Trophoblast cell (in vitro differentiated cells and primary cell): ENCODE measurements at regions not wholly inside any gene's neighbourhood (a gene's known extent, or its start where the extent isn't known, plus 50 kb on each side); places are given as distances from the start of the nearest gene placed in this dataset.
"Not testable (repeated sequence)": the region's sequence is repeated elsewhere in the genome, so short reads cannot be mapped to it uniquely, and the experiment has no call there.

Source experiments
- DNase-seq, 2 donors: peaks; one replicate each; pipeline ENCODE4 v3.0.0-alpha.2; 2016
- H2AFZ ChIP-seq: 2 replicates; pipeline ENCODE4 v1.6.1; 2013; ENCODE audit warnings: low read length, moderate library complexity, mild to moderate bottlenecking; ENCODE audit not compliant: insufficient read depth, poor library complexity
- H2AK5ac ChIP-seq: 2 replicates; pipeline ENCODE4 v1.6.1; 2013; ENCODE audit warnings: mild to moderate bottlenecking, low read length
- H2BK120ac ChIP-seq: 2 replicates; pipeline ENCODE4 v1.6.1; 2013; ENCODE audit warnings: low read length, mild to moderate bottlenecking, moderate library complexity; ENCODE audit not compliant: insufficient read depth, poor library complexity
- H2BK12ac ChIP-seq: 2 replicates; pipeline ENCODE4 v1.6.1; 2013; ENCODE audit warnings: mild to moderate bottlenecking, low read length, moderate library complexity
- H2BK5ac ChIP-seq: 2 replicates; pipeline ENCODE4 v1.6.1; 2013; ENCODE audit warnings: low read length, low read depth, moderate library complexity, mild to moderate bottlenecking; ENCODE audit not compliant: poor library complexity
- H3K14ac ChIP-seq: 2 replicates; pipeline ENCODE4 v1.6.1; 2013; ENCODE audit warnings: mild to moderate bottlenecking, low read length
- H3K18ac ChIP-seq: 2 replicates; pipeline ENCODE4 v1.6.1; 2013; ENCODE audit warnings: mild to moderate bottlenecking, low read length
- H3K23ac ChIP-seq: 2 replicates; pipeline ENCODE4 v1.6.1; 2013; ENCODE audit warnings: low read length
- H3K27ac ChIP-seq: 2 replicates; pipeline ENCODE4 v1.5.1; 2013; ENCODE audit warnings: low read depth, mild to moderate bottlenecking, inconsistent platforms, low read length, moderate library complexity
- H3K27me3 ChIP-seq: 2 replicates; pipeline ENCODE4 v1.6.1; 2013; ENCODE audit warnings: inconsistent platforms, mild to moderate bottlenecking, low read length, moderate library complexity; ENCODE audit not compliant: insufficient read depth
- H3K36me3 ChIP-seq, 2 experiments: 1 replicate in 1 of 2; 2 replicates in 1 of 2; pipeline ENCODE4 v1.6.1; 2013; ENCODE audit warnings: low read length in 2 of 2, mild to moderate bottlenecking in 2 of 2, moderate library complexity in 1 of 2; ENCODE audit not compliant: insufficient read depth in 2 of 2, control insufficient read depth in 1 of 2
- H3K4ac ChIP-seq: 2 replicates; pipeline ENCODE4 v1.6.1; 2013; ENCODE audit warnings: low read depth, mild to moderate bottlenecking, low read length, moderate library complexity
- H3K4me1 ChIP-seq, 2 experiments: 1 replicate in 1 of 2; 2 replicates in 1 of 2; pipeline ENCODE4 v1.6.1; 2013; ENCODE audit warnings: low read length in 2 of 2, mild to moderate bottlenecking in 2 of 2, moderate library complexity in 1 of 2; ENCODE audit not compliant: insufficient read depth in 2 of 2, control insufficient read depth in 1 of 2
- H3K4me2 ChIP-seq: 2 replicates; pipeline ENCODE4 v1.6.1; 2013; ENCODE audit warnings: inconsistent platforms, mild to moderate bottlenecking, low read length, moderate library complexity
- H3K4me3 ChIP-seq: 2 replicates; pipeline ENCODE4 v1.5.1; 2013; ENCODE audit warnings: mild to moderate bottlenecking, low read depth, low read length, inconsistent platforms
- H3K79me1 ChIP-seq: one replicate; pipeline ENCODE4 v1.6.1; 2013; ENCODE audit warnings: low read length
- H3K79me2 ChIP-seq: 2 replicates; pipeline ENCODE4 v1.6.1; 2013; ENCODE audit warnings: low read length, mild to moderate bottlenecking; ENCODE audit not compliant: control insufficient read depth, insufficient read depth, poor library complexity
- H3K9ac ChIP-seq: 2 replicates; pipeline ENCODE4 v1.6.1; 2013; ENCODE audit warnings: mild to moderate bottlenecking, low read length
- H3K9me3 ChIP-seq: 2 replicates; pipeline ENCODE4 v1.6.1; 2013; ENCODE audit warnings: low read depth, mild to moderate bottlenecking, control low read depth, inconsistent platforms, low read length; ENCODE audit not compliant: insufficient read depth
- H4K12ac ChIP-seq: 2 replicates; pipeline ENCODE4 v1.6.1; 2013; ENCODE audit warnings: low read depth, mild to moderate bottlenecking, low read length, moderate library complexity
- H4K8ac ChIP-seq: 2 replicates; pipeline ENCODE4 v1.6.1; 2013; ENCODE audit warnings: low read depth, mild to moderate bottlenecking, low read length, moderate library complexity
- H4K91ac ChIP-seq: one replicate; pipeline ENCODE4 v1.6.1; 2013; ENCODE audit warnings: low read depth, mild to moderate bottlenecking, low read length, moderate library complexity
- WGBS: extraction: QIAGEN DNeasy Blood & Tissue Kit; methylation state at CpG from one replicate; pipeline ENCODE4 v1.1.7; 2013; ENCODE audit warnings: missing lambda C conversion rate; ENCODE audit not compliant: insufficient read length, insufficient coverage; ENCODE audit errors: extremely low coverage; 5-methylcytosine and 5-hydroxymethylcytosine counted together

- Histone ChIP-seq H3K14ac (no peak overlapping the region), H2BK5ac (no peak overlapping the region), H3K36me3 (no peaks in the 10 kb centered on the region), H2BK120ac (no peak overlapping the region), H3K27ac (no peak overlapping the region), H3K4me3 (no peak overlapping the region), H3K23ac (no peak overlapping the region), H3K9me3 (no peaks in the 10 kb centered on the region), H2AFZ (no peak overlapping the region), H3K27me3 (no peaks in the 10 kb centered on the region), H3K79me1 (no peaks in the 10 kb centered on the region), H2AK5ac (no peak overlapping the region), H3K4ac (no peak overlapping the region), H4K12ac (no peak overlapping the region), H3K79me2 (no peaks in the 10 kb centered on the region), H3K4me1 (peaks cover 0 to 2% of the 10 kb centered on the region in 2 experiments), H3K4me2 (no peak overlapping the region), H3K9ac (no peak overlapping the region), H4K91ac (no peak overlapping the region), H4K8ac (no peak overlapping the region), H2BK12ac (no peak overlapping the region), H3K18ac (no peak overlapping the region)
- WGBS = no CpG with 5 or more reads among the region's 3 CpGs
- DNase-seq = no peak
These were observed 93.4 kb upstream of the KIF2A start for GRCh38 chr5:62212648-62213047.

DNA sequence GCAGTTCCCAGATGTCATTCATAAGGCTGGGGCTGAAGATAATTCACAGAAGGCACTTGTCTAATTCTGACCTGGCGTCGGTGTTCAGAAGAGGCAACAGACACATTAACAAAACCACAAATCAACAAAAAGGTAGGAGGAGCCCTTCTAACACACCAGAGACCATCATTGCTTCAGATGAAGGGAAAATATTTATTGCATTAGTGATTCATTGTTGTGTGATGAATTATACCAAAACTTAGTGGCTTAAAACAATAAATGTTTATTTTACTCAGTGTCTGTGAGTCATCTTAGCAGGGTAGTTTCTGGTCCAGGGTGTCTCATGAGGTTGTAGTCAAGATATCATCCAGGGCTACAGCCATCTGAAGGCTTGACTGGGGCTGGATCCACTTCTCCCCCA lies 91.3 kb upstream of the KIF2A start:
- no peak overlapping the region for H3K18ac ChIP-seq
- H3K9me3 ChIP-seq = no peaks in the 10 kb centered on the region
- no peak overlapping the region for H2BK12ac ChIP-seq
- H3K4me1 ChIP-seq = no peaks in the 10 kb centered on the region
- H3K23ac ChIP-seq = no peak overlapping the region
- H3K79me2 ChIP-seq = no peaks in the 10 kb centered on the region
- H4K12ac ChIP-seq = no peak overlapping the region
- H3K4ac ChIP-seq = no peak overlapping the region
- no peaks in the 10 kb centered on the region for H3K27me3 ChIP-seq
- no peak overlapping the region for H3K4me3 ChIP-seq
- H3K9ac ChIP-seq = no peak overlapping the region
- no peaks in the 10 kb centered on the region for H3K79me1 ChIP-seq
- no peak overlapping the region for H2BK120ac ChIP-seq
- H2AK5ac ChIP-seq = no peak overlapping the region
- no peak overlapping the region for H2BK5ac ChIP-seq
- no peak overlapping the region for H3K4me2 ChIP-seq
- no peak overlapping the region for H3K27ac ChIP-seq
- H3K36me3 ChIP-seq = no peaks in the 10 kb centered on the region
- no peak overlapping the region for H4K91ac ChIP-seq
- no peak overlapping the region for H4K8ac ChIP-seq
- H3K14ac ChIP-seq = no peak overlapping the region
- H2AFZ ChIP-seq = no peak overlapping the region
- no peak for DNase-seq
- WGBS = no CpG with 5 or more reads among the region's 2 CpGs

DNA sequence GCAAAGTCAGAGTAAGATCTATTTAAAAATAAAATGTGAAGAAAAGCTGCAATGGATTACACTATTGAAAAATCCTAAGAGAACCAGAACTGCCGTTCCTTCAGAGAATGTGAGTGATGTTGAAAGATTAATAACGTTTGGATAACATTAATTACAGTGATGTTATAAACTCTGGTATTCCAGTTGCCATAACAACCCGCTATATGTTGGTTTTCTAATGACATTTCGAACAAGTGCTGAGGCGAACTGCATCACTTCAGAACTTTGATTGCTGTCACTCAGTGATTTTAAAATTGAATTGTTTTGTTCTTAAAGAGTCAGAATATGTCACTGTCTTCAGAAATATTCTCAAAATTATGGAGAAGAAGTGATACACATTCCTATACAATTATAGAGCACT lies 89.4 kb upstream of the KIF2A start:
- not testable (repeated sequence) for H3K4me2 ChIP-seq, DNase-seq, H3K9ac ChIP-seq, H2BK120ac ChIP-seq, H3K4ac ChIP-seq, H3K27me3 ChIP-seq, H3K9me3 ChIP-seq, H3K14ac ChIP-seq, H2AK5ac ChIP-seq, H3K4me1 ChIP-seq, H3K18ac ChIP-seq, H4K8ac ChIP-seq, H4K91ac ChIP-seq, H3K4me3 ChIP-seq, H3K79me2 ChIP-seq, H3K36me3 ChIP-seq, H3K23ac ChIP-seq, H2BK12ac ChIP-seq, H3K79me1 ChIP-seq, H4K12ac ChIP-seq, H2AFZ ChIP-seq, H2BK5ac ChIP-seq, H3K27ac ChIP-seq
- no CpG with 5 or more reads among the region's 5 CpGs for WGBS

DNA sequence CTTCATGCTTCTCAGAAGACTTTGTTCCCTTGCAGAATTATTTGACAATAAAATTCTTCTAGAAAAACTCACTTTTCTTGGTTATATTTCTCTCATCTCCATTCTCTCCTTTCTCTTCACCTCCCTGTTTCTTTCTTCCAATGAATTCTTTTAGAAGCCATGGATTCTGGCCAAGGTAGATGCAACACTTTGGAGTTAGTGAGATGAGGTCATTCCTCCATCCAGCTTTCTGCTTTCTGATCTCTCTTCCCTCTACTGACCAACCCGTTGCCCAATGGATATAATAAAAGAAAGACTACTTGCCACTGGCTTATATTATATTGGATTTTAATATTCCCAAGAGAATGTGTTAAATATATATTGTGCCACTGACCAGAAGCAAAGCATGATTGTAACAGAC lies 88.9 kb upstream of the KIF2A start:
- not testable (repeated sequence) for H2AFZ ChIP-seq, H4K12ac ChIP-seq, H3K79me1 ChIP-seq, H3K4me1 ChIP-seq, H3K79me2 ChIP-seq, H3K4me2 ChIP-seq, H3K14ac ChIP-seq, H2BK120ac ChIP-seq, H4K8ac ChIP-seq, H2BK5ac ChIP-seq, DNase-seq, H2AK5ac ChIP-seq, H3K18ac ChIP-seq, H3K9ac ChIP-seq, H3K27ac ChIP-seq, H3K36me3 ChIP-seq, H3K27me3 ChIP-seq, H3K4ac ChIP-seq, H3K4me3 ChIP-seq, H2BK12ac ChIP-seq, H4K91ac ChIP-seq, H3K9me3 ChIP-seq, H3K23ac ChIP-seq
- WGBS = no CpG with 5 or more reads among the region's 1 CpG
